ENCODE measurements at regions not wholly inside any gene's neighbourhood (a gene's known extent, or its start where the extent isn't known, plus 50 kb on each side); places are given as distances from the start of the nearest gene placed in this dataset.
"Not testable (repeated sequence)": the region's sequence is repeated elsewhere in the genome, so short reads cannot be mapped to it uniquely, and the experiment has no call there.

- peak in 2 of 3 experiments; percentile 64 to 71 for DNase-seq (ENCODE audit: low read depth in 3 of 3)
Observed at GRCh38 chr6:27157459-27158315, 89.8 kb upstream of the PRSS16 start.

- no peak for DNase-seq (ENCODE audit: low read depth in 3 of 3)
Observed at GRCh38 chr6:27158316-27158643, 89.2 kb upstream of the PRSS16 start.

DNA sequence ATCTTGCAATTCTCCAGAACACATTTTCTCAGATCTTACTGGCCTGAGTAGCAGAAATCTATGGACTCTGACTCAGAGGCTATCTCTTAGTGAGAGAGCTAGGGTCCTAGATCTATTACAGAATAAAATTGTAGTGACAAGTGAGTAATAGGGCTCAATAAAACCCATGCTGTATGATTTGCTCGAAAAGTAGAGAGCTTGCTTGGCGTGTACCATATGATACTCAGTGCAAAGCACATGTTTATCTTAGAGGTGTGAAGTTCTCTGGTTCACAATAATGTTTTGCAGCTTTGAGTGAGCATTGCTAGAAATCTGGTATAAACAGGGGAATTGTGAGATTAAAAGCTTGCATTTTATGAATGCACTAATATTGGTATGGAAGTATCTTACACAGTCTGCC lies 87.8 kb upstream of the PRSS16 start:
- no peak for DNase-seq (ENCODE audit: low read depth in 3 of 3)

DNA sequence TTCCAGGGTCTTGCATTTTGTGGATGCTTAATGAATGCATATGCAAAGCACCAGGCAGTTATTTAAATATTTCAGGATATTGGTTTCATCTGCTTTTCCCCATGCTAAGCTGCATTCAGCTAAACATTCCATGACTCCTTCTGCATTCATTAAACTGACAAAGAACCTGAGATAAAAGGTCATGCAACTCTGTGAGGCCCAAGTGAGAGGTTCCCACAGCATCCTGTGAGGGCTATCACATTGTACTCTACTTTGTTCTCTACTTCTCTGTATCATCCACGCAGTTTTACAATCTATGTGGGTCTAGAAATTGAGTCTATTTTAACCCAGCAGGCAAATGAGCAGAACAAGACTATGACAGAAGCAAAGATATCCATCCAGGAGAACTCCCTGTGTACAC lies 86.4 kb upstream of the PRSS16 start:
- no peak for DNase-seq (ENCODE audit: low read depth in 3 of 3)

- DNase-seq (ENCODE audit: low read depth in 3 of 3) = no peak
Observed at GRCh38 chr6:27161603-27161945, 85.9 kb upstream of the PRSS16 start.

GRCh38 chr6:27161946-27162603 lies 85.4 kb upstream of the PRSS16 start:
- DNase-seq (ENCODE audit: low read depth in 3 of 3) = no peak

DNA sequence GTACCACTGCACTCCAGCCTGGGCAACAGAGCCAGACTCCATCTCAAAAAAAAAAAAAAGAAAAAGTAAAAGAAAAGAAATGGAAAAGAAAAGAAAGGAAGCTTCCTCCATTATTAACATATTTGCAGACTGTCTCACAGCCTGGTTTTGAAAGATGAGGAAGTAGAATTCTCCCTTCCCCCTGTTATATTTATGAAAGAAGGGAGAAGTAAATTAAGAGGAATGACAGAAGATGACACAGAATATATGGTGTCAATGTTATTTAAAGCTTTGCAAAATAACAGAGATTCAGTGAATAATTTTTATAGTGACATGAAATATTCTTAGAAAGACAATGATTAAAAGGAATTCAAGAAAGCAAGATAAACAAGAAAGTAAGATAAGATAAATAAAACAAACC lies 83.7 kb upstream of the PRSS16 start:
- DNase-seq (ENCODE audit: low read depth in 3 of 3) = no peak

- DNase-seq (ENCODE audit: low read depth in 3 of 3) = no peak
Observed at GRCh38 chr6:27168108-27168507, 79.4 kb upstream of the PRSS16 start.

DNA sequence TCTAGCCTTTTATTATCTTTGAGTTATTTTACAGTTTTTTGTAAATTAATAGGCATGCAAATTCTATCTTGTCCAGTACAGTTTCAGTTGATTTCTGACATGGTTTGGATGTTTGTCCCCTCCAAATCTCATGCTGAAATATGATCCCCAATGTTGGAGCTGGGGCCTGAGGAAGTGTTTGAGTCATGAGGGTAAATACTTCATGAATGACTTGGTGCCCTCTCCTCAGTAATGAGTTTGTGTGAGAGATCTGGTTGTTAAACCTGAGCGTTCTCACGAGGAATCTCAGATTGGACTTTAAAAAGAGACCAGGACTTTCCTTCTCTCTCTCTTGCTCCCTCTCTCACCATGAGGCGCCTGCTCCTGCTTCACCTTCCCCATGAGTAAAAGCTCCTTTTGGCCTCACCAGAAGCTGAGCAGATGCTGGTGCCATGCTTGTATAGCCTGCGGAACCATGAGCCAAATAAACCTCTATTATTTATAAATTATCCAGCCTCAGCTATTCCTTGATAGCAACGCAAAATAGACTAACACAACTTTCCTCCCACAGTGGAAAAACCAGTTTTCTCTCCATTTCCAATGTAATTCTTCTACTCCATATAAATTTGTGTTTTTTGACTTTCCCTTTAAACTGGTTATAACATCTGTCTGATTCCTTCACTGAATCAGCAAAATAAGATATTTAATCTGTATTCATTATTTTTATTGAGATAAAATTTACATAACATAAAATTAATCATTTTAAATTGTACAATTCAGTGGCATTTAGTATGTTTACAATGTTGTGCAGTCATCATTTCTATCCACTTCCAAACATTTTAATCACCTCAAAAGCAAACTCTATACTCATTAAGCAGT lies 78.7 kb upstream of the PRSS16 start:
- DNase-seq (ENCODE audit: low read depth in 3 of 3) = no peak

- not testable (repeated sequence) for DNase-seq (ENCODE audit: low read depth in 3 of 3)
Observed at GRCh38 chr6:27172524-27173231, 74.8 kb upstream of the PRSS16 start.

DNA sequence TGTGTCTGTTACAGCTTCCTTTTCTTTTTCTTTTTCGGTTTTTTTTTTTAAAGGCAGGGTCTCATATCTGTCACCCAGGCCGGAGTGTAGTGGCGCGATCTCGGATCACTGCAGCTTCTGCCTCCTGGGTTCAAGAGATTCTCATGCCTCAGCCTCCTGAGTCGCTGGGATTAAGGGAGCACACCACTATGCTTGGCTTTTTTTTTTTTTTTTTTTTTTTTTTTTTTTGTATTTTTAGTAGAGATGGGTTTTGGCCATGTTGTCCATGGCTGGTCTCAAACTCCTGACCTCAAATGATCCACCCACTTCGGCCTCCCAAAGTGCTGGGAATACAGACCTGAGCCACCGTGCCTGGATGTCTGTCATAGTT lies 74.3 kb upstream of the PRSS16 start:
- not testable (repeated sequence) for DNase-seq (ENCODE audit: low read depth in 3 of 3)

DNA sequence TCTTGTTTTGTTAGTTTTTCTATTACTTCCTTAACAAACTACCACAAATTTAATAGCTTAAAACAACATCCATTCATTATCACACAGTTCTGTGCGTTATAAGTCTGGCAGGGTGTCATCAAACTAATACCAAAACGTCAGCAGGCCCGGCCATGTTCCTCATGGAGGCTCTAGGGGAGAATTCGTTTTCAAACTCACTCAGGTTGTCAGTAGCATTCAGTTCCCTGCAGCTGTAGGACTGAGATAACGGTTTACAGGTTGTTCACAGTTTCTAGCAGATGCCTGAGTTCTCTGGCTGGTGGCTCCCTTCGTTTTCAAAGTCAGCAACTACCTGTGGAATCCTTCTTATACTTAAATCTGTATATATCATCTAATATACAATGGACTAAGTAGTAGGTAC lies 72.5 kb upstream of the PRSS16 start:
- DNase-seq (ENCODE audit: low read depth in 3 of 3) = no peak

GRCh38 chr6:27176096-27176495 lies 71.4 kb upstream of the PRSS16 start:
- DNase-seq (ENCODE audit: low read depth in 3 of 3) = no peak

- DNase-seq (ENCODE audit: low read depth in 3 of 3) = peak; percentile 40 to 60 (median 57)
Observed at GRCh38 chr6:27176523-27177484, 70.7 kb upstream of the PRSS16 start.

GRCh38 chr6:27177485-27178406 lies 69.8 kb upstream of the PRSS16 start:
- peak; percentile 45 to 55 (median 47) for DNase-seq (ENCODE audit: low read depth in 3 of 3)

DNA sequence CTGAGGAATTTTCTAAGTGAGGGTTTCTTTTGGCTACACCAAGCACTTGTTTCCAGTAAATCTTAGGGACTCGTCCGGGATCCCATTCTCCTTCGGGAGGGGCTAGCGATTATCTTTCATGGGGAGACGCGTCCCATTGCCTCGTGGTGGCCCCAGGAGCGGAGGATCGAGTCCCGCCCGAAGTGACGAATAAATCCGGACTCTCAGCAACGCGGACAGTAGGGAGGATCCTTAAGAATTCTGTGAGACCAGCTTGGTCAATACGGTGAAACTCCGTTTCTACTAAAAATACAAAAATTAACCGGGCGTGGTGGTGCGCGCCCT lies 69.1 kb upstream of the PRSS16 start:
- DNase-seq (ENCODE audit: low read depth in 3 of 3) = no peak

DNA sequence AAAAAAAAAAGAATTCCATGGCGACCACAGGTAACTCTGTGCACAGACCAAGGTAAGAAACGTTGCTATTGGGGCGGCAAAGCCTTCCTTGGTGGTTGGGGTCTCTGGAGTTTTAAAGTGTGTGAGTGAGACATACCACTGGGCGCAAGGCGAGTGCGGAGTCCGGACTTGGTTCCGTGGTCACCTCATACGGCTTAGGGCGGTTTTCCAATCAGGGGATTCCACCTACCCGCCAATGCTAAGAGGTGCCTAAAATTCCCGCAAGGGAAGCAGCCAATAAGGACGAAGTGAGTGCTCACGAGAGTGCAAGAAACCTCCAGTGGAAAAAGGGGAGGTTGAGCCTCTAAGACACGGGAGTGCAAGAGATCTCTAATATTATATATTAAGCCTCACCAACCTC lies 68.6 kb upstream of the PRSS16 start:
- DNase-seq (ENCODE audit: low read depth in 3 of 3) = no peak

GRCh38 chr6:27183060-27183832 lies 64.3 kb upstream of the PRSS16 start:
- no peak for DNase-seq (ENCODE audit: low read depth in 3 of 3)

All from stimulated activated CD4-positive, alpha-beta T cell treated with anti-CD3 and anti-CD28 coated beads, TNF-alpha, amount 100 ng/mL, for 4 hours (primary cell).